B cell (primary cell): ENCODE measurements at regions not wholly inside any gene's neighbourhood (a gene's known extent, or its start where the extent isn't known, plus 50 kb on each side); places are given as distances from the start of the nearest gene placed in this dataset.

ENCODE experiments used
- EZH2 ChIP-seq: IDR thresholded peaks from 2 replicates; pipeline ENCODE4 v1.6.1; 2012; ENCODE audit warnings: borderline replicate concordance, low read depth, mild to moderate bottlenecking, moderate library complexity, low read length; ENCODE audit not compliant: insufficient read depth, poor library complexity, severe bottlenecking
- TF ChIP-seq, protein P1 (sequence below): fragments of 200-600 bp; IDR thresholded peaks from one replicate; pipeline ENCODE4 v1.8.0; 2022; ENCODE audit warnings: antibody characterized with exemption, mild to moderate bottlenecking

DNA sequence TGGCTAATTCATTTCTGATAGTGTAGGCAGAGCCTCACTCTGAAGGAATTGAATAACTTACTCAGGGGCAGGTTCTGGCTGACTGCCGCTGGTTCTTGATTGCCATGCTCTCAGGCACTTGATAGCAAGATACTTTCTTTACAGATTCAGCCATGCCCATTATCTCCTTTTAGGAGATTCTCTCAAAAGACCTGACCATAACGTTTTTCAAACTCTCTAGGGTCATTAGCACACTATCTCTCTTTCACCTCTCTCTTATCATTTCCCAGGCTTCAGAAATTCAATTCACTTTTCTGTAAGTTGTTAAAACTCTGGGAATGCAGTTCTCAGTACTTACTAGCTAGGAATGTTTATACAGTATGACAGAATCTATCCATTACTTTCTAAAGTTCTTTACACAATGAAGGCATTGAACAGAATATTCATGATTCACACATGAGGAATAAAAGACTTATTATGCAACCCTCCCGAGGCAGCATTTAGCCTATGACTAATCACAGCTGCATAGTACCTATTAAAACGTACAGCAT, 850.3 kb upstream of the CADM2 start:
- TF ChIP-seq, protein P1, sequence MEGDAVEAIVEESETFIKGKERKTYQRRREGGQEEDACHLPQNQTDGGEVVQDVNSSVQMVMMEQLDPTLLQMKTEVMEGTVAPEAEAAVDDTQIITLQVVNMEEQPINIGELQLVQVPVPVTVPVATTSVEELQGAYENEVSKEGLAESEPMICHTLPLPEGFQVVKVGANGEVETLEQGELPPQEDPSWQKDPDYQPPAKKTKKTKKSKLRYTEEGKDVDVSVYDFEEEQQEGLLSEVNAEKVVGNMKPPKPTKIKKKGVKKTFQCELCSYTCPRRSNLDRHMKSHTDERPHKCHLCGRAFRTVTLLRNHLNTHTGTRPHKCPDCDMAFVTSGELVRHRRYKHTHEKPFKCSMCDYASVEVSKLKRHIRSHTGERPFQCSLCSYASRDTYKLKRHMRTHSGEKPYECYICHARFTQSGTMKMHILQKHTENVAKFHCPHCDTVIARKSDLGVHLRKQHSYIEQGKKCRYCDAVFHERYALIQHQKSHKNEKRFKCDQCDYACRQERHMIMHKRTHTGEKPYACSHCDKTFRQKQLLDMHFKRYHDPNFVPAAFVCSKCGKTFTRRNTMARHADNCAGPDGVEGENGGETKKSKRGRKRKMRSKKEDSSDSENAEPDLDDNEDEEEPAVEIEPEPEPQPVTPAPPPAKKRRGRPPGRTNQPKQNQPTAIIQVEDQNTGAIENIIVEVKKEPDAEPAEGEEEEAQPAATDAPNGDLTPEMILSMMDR: no peak
- no peak for TF ChIP-seq EZH2
